CD1c-positive myeloid dendritic cell (primary cell): ENCODE measurements at regions not wholly inside any gene's neighbourhood (a gene's known extent, or its start where the extent isn't known, plus 50 kb on each side); places are given as distances from the start of the nearest gene placed in this dataset.
"Not testable (repeated sequence)": the region's sequence is repeated elsewhere in the genome, so short reads cannot be mapped to it uniquely, and the experiment has no call there.

Source experiments
- DNase-seq: peaks from one replicate; pipeline ENCODE4 v3.0.0-alpha.2; 2016; ENCODE audit errors: extremely low spot score

DNA sequence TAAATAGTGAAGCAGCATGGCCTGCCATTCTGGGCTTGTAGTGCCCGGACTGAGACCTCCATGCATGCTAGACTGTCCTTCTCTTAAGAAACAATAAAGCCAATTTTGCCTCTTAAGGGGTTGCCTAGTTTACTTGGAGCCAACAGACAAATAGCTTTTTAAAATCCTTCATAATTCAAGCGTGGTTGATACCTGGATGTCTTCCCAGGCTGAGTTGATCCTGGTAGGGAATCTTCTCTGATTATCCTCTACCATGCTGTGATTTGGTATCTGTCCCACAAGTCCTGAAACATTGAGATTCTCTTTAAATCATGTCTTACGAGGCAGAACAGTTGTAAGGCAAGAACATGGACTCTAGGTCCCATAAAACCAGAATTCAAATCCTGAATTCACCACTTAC, 359.6 kb upstream of the CCL2 start:
- no peak for DNase-seq

DNA sequence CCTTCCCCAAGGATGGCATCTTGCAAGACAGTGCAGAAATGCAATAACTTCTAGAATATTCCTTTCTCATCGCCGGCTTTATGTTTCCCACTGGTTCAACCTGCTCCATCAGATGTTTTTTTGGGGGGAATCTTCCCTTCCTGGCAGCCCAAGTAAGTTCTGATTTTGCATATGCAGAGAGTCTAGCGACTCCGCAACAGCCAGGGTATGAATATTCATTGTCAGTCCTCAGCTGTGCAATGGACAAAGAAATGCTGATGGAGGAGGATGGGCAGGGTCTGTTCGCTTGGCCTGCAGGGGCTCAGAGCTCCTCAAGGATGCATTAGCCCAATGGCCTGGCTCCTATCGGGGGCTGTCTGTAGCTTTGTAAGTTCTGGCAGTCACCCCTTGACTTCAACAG, 358.8 kb upstream of the CCL2 start:
- no peak for DNase-seq

DNA sequence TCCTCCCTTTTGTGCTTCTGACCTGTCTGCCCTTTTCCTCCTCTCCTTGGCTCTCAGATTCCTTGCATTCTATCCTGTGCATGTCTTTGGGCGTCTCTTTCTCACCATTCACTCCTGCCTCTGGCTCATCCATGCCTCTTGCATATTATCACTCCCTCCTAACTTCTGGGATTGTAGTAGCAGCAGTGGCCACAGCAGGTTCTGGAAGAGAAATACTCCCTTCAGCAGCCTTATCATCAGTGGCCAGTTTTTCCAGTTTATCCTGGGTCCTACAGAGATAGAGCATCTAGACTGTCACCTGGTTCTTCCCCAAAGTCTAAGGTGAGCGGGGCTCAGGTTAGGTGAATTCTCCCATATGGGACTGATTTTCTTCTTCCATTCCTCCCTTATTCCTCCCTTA, 354.0 kb upstream of the CCL2 start:
- no peak for DNase-seq

DNA sequence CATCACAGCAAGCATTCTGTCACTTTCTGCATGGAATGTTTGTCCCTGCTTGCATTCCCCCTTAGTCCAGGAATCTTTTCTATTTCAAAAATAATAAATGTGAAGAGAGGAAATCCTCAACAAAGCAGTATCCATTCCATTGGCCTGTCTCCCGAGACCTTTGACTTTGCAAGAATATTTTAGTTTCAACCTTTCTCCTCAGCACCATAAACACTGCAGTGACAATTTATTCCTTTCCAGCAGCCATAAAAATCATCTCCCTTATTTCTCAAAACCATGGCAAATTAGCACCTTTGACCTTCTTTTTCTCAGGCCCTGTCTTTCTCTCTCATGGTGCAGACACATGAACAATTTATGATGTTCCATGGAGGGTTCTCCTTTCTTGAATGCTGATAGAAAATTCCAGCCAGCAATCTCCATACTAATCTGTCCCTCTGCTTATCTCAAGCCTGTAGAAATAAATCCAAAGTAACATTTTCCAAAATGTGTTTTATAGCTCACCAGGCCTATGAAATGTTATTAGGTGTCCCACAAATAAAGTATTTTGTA, 352.1 kb upstream of the CCL2 start:
- no peak for DNase-seq

DNA sequence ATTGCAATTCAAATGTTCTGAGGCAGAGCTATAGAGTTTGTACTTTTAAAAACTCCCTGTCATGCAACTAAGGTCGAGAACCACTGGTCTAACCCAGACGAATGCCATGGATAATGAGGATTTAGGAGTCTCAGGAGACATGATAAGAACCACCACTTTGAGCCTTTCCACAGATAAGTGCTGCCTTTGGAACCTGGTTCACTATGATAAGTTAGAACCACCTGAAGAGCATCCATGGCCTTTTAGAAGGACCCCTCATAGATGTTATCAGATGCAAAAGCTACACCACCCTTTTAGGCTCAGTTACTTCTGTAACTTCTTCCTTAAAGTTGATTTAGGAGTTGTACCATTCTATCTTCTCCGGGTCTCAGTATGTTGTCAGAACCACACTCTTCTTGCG, 350.6 kb upstream of the CCL2 start:
- DNase-seq: no peak

DNA sequence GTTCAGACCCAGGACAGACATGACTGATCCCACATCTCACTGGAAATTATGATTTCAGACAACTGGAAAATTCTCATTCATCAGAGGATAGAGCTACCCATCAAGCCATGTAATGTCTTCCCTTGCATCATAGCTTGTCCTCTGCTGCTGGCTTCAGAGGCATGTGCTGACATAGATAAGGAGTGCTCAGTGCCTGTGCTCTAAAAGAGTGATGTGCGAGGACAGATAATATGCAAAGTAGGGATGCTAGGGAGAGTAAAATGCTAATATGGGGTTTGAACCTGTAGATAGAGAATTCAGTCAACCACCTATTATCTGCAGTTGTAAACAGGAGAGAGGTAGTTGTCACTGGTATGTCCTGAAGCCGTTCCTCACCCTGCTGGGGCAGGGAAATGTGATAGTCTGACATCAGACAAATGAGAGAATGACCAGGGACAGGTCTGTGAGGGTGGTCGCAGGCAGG, 349.7 kb upstream of the CCL2 start:
- DNase-seq: no peak

DNA sequence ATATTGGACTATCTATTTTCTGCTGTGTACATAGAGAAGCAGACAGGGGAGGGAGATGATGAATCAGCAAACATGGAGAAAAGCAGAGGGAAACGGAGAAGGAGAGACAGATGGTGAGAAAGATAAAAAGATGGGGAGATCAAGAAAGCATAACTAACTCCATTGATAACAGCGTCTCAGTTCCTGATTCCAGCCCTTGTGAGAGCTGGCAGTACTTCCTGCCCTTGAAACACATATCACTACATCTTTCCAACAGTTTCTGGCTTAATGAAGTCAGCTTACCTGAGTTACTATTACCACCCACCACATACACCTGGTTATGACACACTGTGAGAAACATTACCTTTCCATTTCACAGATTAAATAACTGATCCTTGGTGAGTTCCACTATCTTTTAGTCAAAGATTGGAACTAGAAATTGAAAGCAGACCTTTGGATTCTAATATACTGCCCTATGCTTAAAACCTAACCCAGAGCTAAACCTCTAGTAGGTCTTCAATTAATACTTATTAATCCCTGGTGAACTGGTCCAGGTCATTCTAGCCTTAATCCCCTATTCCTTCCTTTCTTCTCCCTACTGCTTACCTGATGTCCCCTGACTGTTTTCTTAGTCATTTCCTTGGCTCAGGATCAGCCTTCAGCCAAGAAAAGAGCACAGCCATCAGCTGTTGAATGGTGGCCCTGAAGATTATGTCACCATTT, 346.6 kb upstream of the CCL2 start:
- DNase-seq: no peak

DNA sequence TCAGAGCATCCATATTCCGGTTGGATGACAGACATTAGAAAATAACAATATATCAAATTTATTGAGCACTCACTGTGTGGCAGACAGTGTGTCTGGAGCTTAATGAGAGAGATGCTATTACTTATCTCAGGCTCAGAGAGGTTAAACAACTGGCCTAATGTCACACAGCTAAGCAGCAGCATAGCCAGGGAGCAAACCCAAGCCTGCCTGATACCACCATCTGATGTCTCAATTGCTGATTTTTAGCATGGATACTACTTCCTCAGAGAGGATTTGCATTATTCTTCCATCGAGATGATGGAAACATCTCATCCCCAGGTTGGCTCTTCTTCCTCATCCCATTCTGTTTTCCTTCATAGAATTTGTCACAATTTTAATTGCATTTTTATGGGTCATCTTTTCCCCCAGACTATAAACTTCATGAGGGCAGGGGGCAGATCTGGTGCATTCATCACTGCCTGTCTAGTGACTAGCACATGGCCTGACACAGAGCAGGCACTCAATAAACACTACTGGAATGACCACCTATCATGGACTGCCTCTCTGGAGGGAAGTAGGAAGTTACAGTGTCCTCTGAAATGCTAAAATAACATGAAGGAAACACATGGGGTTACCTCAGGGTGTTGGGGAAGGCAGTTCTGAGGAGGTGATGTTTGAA, 344.8 kb upstream of the CCL2 start:
- DNase-seq: no peak

DNA sequence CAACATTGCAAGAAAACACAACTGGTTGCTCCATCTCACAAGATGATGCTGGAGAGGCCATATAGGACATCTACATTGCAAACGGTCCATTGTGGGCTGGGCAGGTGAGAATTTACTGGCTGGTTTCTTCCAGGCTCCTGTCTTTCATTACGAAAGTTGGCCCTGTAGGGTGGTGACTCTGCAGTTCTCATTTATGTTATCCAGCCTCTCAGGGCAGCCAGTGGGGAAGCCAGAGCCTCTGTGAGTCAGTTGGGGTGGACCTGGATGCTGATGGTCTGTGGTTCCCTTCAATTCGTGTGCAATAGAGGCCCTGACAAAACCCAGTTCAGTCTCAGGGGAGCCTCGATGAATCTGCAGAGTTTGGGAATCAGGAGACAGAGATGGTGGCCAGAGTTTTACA, 341.0 kb upstream of the CCL2 start:
- no peak for DNase-seq

DNA sequence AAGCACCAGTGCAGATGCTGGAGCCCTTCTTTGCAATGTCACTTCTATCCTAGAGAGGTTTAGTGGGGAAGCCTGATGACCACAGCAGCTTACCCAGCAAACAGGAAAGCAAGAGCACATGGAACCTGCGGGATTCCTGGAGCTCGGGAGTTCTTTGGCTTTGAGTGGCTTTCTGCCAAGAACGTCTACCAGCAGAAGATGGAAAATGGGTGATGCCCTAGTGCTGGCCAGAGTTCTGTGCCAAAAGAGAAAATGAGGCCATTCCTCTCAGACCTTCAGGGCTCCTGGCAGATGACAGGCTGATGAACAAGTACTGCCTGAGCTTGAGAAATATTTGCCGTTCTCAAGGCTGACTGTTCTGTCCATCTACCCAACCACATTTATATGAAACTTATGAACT, 332.1 kb upstream of the CCL2 start:
- no peak for DNase-seq

DNA sequence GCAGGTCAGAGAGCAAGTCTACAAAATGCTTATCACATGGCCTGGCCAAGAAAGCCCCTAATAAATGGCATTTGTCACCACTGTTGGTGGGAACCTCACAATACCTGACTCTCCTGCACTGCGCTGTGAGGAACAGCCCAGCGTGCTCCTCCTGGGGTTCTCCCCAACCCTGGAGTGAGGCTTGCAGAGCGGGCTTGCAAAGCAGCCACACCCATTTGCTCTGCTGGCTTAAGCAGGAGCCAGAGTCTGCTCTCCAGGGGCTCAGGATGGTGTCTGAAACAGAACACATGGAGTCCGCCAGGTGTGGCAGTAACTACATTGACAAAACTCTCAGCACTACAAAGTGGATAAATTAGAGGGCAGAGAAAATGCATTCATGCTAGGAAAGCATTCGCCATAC, 331.0 kb upstream of the CCL2 start:
- DNase-seq: no peak

DNA sequence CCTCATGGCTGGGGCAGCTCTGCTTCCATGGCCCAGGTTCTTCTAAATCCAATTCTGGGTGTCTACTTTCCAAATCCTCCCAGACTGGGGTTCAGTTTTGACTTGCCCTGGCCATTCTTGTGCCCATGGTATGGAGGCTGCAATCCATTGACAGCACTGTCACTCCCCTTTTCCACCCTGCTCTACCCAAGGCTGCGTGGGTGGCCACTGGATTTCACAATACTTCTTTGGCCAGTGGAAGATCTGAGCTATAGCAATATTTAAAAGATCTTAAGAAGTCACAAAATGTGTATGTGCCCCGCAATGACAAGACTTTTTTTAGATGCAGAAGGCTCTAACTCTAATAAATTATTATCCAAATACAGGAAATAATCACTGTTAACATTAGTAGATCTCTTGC, 329.4 kb upstream of the CCL2 start:
- DNase-seq: peak; percentile 4

DNA sequence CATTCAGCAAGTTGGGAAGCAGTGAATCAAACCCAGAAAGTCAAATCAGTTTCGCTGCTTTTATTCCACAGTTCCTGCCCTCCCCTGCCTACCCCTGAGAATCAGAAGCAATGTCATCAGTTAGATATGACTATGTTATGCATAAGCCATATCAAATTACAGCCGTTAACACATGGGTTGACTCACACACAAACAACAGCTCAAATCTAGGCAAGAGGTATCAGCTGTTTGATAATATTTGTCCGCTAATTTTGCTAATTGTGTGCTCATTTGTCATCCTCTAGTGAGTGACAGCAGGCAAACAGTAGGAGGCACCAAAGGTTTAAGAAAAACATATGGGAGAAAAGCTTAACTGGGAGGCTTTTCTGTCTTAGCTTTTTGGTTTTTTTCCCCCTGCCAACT, 327.4 kb upstream of the CCL2 start:
- peak; percentile 8 for DNase-seq

DNA sequence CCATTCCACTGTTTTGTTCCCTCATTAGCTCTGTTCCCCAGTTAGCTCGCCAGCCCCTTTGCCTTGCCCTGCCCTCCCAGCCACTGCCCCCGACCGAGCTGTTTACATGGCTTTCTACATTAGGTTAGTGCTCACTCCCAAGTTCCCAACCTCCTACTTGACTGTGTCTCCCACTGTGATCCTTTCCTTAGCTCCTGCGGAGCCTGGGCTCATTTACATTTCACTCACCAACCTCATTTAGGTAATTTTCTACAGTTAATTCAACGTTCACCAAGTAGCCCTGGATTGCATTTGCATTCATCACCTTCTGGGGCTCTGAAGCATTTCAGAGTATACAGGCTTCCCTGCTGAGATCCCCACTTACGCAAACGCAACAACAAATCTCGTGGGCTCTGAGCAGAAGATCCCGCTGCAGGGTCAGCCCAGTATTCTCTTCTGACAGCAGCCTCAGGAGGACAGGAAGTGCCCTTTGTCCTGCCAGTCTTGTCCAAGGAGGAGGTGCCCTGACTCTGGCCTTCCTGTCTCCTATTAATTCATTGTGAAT, 325.8 kb upstream of the CCL2 start:
- no peak for DNase-seq

DNA sequence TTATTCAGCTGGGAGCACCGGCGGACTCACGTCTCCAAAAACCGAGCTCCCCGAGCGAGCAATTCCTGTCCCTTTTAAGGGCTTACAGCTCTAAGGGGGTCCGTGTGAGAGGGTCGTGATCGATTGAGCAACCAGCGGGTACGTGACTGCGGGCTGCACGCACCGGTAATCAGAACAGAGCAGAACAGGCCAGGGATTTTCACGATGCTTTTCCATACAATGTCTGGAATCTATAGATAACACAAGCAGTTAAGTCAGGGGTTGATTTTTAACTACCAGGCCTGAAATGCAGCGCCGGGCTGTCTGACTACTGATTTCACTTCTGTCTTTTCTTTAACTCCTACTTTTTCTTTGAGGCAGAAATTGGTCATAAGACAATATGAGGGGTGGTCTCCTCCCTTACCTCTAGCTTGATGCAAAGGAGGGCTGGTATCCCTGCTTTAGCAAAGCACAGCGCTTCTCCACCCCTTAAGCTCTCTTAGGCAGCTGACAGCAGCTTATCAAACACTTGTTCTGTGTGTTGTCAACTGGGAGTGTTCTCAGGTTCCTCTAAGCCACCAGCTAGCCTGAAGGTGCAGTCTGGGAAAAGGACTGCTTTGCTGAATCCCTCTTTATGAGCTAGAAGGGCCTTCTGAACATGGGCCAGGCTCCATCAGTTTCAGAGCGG, 323.8 kb upstream of the CCL2 start:
- not testable (repeated sequence) for DNase-seq

DNA sequence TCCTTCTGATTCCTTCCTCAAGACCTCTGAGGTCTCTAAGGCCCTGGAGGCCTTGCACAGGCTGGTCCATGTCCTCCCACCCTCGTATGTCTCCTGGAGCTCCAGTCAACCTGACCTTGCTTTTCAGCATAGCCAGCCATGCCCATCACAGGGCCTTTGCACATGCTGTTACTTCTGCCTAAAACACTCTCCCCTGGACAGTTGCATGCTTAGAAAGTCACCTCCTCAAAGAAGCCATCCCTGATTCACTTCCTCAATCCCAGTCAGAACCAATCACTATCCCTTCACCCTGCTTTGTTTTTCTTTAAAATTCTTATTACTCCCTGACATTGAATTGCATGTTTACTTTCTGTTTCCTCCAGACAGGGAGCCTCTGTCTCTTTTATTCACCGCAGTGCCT, 322.1 kb upstream of the CCL2 start:
- no peak for DNase-seq

DNA sequence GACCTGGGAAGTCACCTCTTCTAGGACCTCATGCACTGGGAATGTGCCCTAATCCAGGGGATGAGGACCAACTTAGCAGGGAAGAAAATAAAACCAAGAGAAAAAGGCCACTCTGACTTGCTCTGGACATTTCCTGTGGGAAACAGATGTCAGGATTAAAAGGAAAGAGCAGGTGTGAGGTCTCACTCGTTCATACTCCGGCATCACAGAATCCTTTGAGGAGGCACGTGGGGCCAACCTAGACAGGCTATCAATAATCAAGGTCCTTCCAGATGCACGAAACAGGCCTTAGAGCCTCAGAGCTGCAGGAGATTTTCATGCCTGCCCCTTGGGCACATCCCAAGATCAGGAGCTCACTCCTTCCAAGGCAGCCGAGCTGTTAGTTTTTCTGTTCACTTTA, 321.5 kb upstream of the CCL2 start:
- DNase-seq: no peak

DNA sequence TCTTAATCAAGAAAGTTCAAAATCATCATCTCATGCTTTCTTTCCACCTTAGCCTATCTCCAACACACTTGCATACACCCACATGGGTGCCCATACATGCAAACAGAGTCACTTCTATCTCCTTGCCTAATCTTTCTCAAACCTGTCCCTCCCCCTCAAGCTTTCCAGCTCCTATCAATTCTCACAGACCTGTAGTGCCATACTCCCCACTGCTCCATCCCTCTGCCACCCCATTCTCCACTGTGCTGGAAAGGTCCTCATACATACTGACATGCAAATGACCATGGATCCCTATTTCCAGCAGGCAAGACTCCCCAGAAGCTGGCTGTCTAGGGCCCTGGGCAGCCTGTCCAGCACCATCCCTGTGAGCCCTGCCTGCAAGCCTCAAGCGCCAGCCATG, 320.4 kb upstream of the CCL2 start:
- DNase-seq: no peak

DNA sequence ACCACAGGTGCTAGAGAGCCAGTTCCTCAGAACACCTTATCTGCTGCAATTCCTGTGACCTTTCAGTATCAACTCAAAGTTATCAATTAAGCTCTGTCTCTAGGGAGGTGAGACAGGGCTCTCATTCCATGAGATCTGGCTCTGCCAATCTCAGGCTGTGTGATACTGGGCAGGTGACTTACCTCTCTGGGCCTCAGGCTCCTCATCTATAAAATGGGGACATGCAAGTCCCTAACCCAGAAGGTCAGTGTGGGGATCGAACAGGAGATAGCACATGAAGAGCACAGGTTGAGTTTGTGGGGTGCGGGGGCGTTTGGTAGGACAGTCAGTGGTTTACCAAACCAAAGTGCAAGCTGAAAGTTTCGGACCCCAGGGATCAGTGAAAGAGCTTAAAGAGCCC, 319.3 kb upstream of the CCL2 start:
- no peak for DNase-seq

DNA sequence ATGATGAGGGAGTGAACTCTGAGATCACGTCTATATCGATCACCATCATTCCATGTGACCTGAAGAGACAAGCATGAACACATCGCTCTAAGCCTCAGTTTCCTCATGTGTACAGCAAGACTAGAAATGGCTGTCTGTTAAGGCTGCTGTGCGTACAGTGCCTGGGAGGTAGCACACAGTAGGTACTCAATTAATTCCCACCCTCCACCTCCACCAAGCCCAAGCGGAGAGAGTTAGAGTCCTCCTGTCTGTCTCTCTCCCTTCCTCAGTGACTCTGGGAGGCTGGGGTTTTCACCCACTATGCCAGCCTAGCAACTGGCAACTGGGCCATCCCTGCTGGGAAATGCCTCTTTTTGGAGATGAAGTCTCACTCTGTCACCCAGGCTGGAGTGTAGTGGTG, 318.3 kb upstream of the CCL2 start:
- DNase-seq: no peak

DNA sequence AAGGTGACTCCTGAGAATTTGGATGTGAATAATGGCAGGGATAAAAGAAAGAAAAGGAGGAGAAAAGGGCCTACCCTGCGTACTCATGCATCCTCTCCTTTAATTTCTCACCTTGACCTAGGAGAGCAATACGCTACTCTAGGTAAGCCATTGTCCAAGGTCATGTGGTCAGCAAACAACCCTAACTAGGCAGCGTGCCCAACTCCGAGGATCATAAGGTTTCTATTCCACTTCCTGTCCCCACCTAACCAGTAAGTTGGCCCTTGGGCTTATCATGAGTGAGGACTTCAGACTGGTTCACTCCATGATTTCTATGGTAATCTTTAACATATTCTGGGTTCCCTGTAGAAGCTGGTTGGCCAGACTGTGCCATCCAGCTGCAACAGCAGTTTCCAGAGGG, 315.1 kb upstream of the CCL2 start:
- DNase-seq: no peak

DNA sequence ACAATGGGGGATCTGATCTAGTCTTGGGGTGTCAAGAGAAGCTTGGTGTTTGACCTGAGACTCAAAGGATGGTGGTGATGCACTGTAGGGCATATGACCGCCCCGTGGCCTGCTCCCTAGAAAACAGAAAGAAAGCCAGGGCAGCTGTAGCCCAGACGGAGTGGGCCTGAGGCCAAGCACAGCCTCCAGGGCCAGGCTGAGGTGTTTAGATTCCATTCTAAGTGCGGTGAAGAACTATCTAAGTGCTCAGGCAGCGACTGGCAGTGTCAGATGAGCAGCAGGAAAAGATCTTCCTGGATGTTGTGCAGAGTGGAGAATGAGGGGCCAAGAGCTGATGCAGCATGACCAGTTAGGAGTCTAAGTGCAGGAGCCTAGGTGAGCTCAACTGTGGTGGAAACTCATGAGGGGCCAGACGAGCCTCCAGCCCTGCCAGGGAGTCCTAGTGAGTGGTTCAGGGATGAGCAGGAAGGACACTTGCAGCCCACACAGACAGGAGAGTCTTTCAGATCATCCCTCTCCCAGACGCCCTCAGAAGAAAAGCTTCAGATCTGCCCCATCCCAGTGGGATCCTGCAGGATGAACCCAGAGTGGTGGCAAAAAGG, 314.2 kb upstream of the CCL2 start:
- no peak for DNase-seq
